WI38 (cell line): ENCODE measurements at regions not wholly inside any gene's neighbourhood (a gene's known extent, or its start where the extent isn't known, plus 50 kb on each side); places are given as distances from the start of the nearest gene placed in this dataset.

Experiments
- H3K4me3 ChIP-seq: 2 replicates; pipeline ENCODE4 v1.5.1; 2011; ENCODE audit warnings: low read depth, mild to moderate bottlenecking, control low read depth, low read length
- TF ChIP-seq, protein P1 (sequence below): IDR thresholded peaks from 2 replicates; pipeline ENCODE4 v1.5.1; 2012; ENCODE audit warnings: low read depth, mild to moderate bottlenecking, control low read depth, low read length

DNA sequence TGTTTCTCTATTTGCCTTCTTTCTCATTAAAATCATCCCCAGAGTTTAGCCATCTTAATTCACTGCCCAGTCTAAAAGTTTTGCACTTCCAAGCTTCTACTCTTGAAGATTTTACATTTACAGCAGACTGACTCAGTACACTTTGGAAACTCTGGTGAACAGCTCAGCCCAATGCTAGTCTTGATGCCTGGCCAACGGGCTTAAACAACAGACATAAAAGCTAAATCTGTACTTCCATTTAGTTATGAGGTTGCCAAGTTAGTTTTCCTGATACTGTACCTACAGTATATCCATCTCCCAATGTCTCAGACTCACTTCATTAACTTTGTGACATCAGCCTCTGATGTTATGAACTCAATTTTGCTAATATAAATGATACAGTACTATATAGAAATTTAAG, 891.8 kb upstream of the SOX9 start:
- TF ChIP-seq, protein P1, sequence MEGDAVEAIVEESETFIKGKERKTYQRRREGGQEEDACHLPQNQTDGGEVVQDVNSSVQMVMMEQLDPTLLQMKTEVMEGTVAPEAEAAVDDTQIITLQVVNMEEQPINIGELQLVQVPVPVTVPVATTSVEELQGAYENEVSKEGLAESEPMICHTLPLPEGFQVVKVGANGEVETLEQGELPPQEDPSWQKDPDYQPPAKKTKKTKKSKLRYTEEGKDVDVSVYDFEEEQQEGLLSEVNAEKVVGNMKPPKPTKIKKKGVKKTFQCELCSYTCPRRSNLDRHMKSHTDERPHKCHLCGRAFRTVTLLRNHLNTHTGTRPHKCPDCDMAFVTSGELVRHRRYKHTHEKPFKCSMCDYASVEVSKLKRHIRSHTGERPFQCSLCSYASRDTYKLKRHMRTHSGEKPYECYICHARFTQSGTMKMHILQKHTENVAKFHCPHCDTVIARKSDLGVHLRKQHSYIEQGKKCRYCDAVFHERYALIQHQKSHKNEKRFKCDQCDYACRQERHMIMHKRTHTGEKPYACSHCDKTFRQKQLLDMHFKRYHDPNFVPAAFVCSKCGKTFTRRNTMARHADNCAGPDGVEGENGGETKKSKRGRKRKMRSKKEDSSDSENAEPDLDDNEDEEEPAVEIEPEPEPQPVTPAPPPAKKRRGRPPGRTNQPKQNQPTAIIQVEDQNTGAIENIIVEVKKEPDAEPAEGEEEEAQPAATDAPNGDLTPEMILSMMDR, result no peak
- no peak overlapping the region for H3K4me3 ChIP-seq

DNA sequence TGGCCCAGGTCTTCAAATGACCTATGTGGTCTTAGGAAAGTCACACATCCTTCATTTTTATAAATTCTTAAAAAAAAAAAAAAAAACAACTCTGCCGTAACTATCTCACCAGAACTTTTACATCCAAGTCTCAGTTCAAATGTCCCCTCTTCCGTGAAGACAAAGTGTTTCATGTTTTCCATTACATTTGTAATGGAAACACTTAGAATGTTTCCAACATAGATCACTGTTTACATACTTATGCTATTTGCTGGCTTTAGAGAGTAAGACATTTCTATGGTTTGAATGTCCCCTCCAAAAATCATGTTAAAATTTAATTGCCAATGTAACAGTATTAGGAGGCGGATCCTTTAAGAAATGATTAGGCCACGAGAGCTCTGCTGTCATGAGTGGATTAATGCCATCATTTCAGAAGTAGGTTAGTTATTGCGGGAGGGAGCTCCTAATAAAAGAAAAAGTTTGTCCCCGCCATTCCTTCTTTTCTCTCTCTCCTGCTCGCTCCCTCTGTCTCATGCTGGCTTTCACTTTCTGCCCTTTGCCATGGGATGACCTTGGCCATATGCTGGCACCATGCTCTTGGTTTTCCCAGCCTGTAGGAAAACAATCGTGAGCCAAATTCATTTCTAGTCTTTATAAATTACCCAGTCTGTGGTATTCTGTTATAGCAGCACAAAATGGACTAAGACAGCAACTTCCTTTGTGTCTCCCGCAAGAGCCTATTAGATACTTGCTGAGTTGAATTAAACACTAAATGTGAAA, 887.8 kb upstream of the SOX9 start:
- H3K4me3 ChIP-seq, result no peak overlapping the region
- TF ChIP-seq, protein P1, result no peak

DNA sequence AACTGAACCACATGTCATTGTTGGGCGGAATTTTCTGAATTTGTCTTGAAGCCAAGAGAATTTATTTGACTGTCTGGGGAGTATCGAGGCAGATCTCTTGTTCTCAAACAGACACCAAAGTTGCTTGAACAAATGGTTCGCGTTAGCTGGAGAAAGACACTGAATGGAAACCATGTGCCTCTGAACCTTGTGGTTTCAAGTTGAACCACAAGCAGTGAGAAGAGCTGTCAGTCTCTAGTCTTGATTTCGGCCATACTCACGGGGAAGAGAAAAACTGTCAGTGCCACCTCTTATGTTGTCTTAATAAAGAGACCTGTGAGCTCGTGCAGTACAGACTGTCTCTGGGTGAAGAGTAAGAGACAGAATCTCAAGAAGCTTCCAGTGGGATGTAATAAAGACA, 886.5 kb upstream of the SOX9 start:
- H3K4me3 ChIP-seq, result no peak overlapping the region
- TF ChIP-seq, protein P1, result no peak

DNA sequence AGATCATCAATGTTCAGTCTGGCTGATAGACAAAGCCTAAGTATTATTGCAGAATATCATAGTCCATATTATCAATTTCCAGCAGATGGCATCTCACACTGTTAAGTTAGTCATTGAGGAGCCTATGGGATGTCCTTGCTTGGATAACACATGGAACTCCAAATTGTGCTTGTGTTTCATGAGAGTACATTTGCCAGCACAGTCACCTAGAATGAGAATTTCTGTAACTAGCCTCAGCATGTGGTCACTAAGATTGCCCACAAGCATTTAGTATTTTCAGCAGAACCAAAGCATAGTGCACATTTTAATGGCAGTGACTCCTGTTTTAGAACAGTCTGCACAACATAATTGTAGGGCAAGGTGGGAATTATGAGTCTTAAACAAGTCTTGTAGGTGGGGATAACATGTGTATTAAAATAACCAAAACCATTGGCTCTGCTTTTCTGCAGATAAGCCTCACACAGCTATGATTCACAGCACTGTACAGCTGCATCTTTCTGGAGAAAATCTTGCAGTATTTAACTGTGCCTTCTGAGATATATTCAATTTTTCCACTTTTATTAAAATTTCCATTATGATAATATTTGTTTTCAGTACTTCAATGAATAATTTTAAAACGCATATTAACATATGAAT, 882.8 kb upstream of the SOX9 start:
- TF ChIP-seq, protein P1, result no peak
- no peak overlapping the region for H3K4me3 ChIP-seq

DNA sequence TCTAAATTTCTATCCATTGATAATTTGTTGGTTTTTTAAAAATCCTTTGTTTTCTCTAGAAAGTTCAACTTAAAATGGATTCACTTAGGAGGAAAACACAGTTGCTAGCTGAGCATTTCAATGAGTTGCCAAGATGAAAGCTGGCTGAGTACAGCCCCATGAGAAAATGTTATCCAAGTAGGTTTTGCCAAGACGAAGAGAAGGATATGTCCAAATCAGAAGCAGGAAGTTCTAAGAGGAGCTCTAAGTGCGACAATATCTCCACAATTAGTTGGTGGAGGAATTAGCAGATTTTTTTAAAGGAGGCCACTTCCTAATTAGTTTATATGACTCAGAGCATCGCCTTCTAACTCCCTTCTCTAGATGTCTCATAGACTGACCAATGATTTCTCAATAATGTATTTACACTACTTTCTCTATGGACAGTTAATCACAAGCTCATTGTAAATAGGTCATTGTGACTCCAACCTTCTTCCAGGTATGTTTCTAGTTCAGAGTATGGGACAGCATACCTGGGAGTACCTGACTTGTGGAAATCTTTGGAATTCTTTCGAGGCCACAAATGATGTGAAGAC, 873.3 kb upstream of the SOX9 start:
- no peak overlapping the region for H3K4me3 ChIP-seq
- TF ChIP-seq, protein P1, result no peak

DNA sequence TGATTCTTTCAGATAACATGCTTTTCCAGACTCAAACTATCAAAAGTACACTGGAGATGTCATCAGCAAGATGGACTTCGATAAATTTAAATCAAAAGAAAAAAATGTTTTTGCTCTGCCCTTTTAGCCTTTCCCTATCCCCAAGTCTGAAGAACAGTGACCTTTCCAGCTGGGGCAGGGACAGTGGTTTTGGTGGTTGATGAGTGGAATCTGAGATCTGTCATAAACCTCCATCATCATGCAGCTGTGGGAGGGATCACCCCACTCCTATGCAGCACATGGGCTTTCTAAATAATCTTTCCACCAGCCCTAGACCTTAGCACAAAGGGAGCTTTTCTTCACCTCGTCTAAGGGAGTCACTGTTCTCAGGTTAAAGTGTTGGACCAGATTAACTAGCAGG, 869.5 kb upstream of the SOX9 start:
- TF ChIP-seq, protein P1, result no peak

DNA sequence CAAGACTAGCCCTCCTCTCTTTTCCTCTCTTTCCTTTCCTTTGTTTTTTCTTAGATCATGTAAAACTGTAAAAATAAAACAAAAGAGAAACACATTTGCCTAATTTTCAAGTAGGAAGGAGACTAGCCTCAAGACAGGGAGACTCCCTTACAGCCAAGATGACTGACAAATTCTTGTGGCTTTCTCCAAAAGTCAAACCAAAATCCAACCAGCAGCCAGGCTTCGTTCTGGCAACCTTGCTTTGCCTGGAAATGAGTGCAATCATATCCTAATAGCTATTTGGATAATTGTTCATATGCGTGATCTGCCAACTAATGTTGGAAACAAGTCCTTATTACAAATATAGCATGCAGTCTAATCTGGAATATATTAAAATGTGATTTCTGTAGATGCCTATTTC, 868.9 kb upstream of the SOX9 start:
- TF ChIP-seq, protein P1, result no peak
- H3K4me3 ChIP-seq, result no peak overlapping the region

More for the DNA sequence above, 869.5 kb upstream of the SOX9 start:
- H3K4me3 ChIP-seq, result no peak overlapping the region
